ENCODE measurements at regions not wholly inside any gene's neighbourhood (a gene's known extent, or its start where the extent isn't known, plus 50 kb on each side); places are given as distances from the start of the nearest gene placed in this dataset.

- no peak for TF ChIP-seq ISL1 (CRISPR knock-in tag; IDR thresholded peaks at IDR 0.05)
- no peak for TF ChIP-seq PATZ1 (CRISPR knock-in tag; IDR thresholded peaks at IDR 0.05; ENCODE audit: borderline replicate concordance)
- TF ChIP-seq TCF4 (CRISPR knock-in tag; IDR thresholded peaks at IDR 0.05; ENCODE audit: borderline replicate concordance), result no peak
- no peak for TF ChIP-seq ESRRG (CRISPR knock-in tag; IDR thresholded peaks at IDR 0.05)
- TF ChIP-seq CREB5 (CRISPR knock-in tag; IDR thresholded peaks at IDR 0.05; ENCODE audit: low read depth), result no peak
- TF ChIP-seq RARB (CRISPR knock-in tag; IDR thresholded peaks at IDR 0.05), result no peak
- TF ChIP-seq ZFP3 (CRISPR knock-in tag; IDR thresholded peaks at IDR 0.05), result no peak
- TF ChIP-seq OSR1 (CRISPR knock-in tag; IDR thresholded peaks at IDR 0.05), result no peak
- TF ChIP-seq POU6F1 (CRISPR knock-in tag; IDR thresholded peaks at IDR 0.05; ENCODE audit: borderline replicate concordance, low read depth), result no peak
- no peak for TF ChIP-seq ZFP30 (CRISPR knock-in tag; IDR thresholded peaks at IDR 0.05)
- no peak for TF ChIP-seq ZNF565 (CRISPR knock-in tag; conservative IDR thresholded peaks at IDR 0.05; ENCODE audit: low read depth)
- TF ChIP-seq GLIS3 (CRISPR knock-in tag; IDR thresholded peaks at IDR 0.05), result no peak
Measured at GRCh38 chr1:222182641-222183040, 365.3 kb downstream of the HHIPL2 start.

Measured in SK-N-SH treated with all-trans-retinoic acid at 6 μM for 48 hours (cell line).